ENCODE measurements at regions not wholly inside any gene's neighbourhood (a gene's known extent, or its start where the extent isn't known, plus 50 kb on each side); places are given as distances from the start of the nearest gene placed in this dataset.

DNA sequence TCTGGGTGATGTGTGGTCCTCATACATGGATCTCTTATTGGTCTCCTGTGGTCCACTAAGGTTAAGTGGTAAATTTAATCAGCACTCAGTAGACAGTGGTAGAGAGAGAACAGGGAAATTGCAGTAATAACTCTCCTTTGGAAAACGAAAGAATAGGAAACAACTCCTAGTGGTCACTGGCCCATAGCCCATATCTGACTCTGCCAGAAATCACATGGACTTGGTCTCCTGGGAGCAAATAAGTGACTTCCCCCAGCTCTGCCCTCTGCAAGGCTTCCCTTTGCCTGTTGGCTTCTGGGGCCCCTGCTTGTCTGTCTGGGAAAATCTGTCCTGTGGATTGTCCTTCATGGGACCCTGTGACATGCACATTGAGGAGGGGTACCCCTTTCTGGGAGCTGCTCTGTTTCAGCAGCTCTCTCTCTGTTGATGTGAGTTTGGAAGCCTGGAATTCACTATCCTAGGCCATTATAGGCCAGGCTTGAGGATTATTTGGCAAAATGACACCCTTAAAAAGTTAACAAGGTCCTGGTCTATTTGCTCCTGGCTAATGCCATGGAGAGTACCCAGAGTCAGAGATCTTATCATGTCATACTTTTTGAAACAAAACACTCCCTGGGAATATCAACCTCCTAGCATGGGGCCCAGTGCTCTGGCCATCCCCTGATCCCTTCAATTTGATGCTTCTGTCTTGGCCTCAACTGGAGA lies 58.0 kb upstream of the HNF1B start:
- Histone ChIP-seq H3K9ac (ENCODE audit: low read length) (no peak overlapping the region), H3K79me2 (ENCODE audit: insufficient read depth, low read length) (no peaks in the 10 kb centered on the region), H3K4me1 (ENCODE audit: insufficient read depth, low read length) (peaks cover 11% of the 10 kb centered on the region), H4K20me1 (ENCODE audit: insufficient read depth, low read length) (no peaks in the 10 kb centered on the region), H3K4me3 (ENCODE audit: insufficient read depth, low read depth, low read length) (no peak overlapping the region), H3K9me3 (ENCODE audit: insufficient read depth, low read depth, low read length) (peaks cover 3% of the 10 kb centered on the region), H3K36me3 (ENCODE audit: insufficient read depth, low read length) (no peaks in the 10 kb centered on the region), H2AFZ (ENCODE audit: low read depth, low read length) (no peak overlapping the region), H3K4me2 (ENCODE audit: low read length) (peak overlapping the region; percentile 48), H3K27me3 (ENCODE audit: insufficient read depth, low read length) (no peaks in the 10 kb centered on the region), H3K27ac (ENCODE audit: low read depth, low read length) (no peak overlapping the region)
- Mint-ChIP-seq H3K27me3 (ENCODE audit: low read depth, unreplicated experiment) (peaks cover 4% of the 10 kb centered on the region), H3K4me1 (ENCODE audit: low read depth, unreplicated experiment) (peaks cover 3% of the 10 kb centered on the region), H3K36me3 (ENCODE audit: low read depth, unreplicated experiment) (no peaks in the 10 kb centered on the region), H3K4me3 (ENCODE audit: unreplicated experiment) (no peak overlapping the region), H3K27ac (ENCODE audit: unreplicated experiment) (no peak overlapping the region), H3K9me3 (ENCODE audit: unreplicated experiment) (peaks cover 5% of the 10 kb centered on the region)
- peak; percentile 83 for DNase-seq (ENCODE audit: low read depth)
- TF ChIP-seq EZH2 (IDR thresholded peaks at IDR 0.05; ENCODE audit: insufficient read depth, low read length), result no peak
- TF ChIP-seq, protein P1, sequence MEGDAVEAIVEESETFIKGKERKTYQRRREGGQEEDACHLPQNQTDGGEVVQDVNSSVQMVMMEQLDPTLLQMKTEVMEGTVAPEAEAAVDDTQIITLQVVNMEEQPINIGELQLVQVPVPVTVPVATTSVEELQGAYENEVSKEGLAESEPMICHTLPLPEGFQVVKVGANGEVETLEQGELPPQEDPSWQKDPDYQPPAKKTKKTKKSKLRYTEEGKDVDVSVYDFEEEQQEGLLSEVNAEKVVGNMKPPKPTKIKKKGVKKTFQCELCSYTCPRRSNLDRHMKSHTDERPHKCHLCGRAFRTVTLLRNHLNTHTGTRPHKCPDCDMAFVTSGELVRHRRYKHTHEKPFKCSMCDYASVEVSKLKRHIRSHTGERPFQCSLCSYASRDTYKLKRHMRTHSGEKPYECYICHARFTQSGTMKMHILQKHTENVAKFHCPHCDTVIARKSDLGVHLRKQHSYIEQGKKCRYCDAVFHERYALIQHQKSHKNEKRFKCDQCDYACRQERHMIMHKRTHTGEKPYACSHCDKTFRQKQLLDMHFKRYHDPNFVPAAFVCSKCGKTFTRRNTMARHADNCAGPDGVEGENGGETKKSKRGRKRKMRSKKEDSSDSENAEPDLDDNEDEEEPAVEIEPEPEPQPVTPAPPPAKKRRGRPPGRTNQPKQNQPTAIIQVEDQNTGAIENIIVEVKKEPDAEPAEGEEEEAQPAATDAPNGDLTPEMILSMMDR (IDR thresholded peaks at IDR 0.05; ENCODE audit: insufficient read depth, low read depth, low read length), result no peak
- FAIRE-seq, result no peak

DNA sequence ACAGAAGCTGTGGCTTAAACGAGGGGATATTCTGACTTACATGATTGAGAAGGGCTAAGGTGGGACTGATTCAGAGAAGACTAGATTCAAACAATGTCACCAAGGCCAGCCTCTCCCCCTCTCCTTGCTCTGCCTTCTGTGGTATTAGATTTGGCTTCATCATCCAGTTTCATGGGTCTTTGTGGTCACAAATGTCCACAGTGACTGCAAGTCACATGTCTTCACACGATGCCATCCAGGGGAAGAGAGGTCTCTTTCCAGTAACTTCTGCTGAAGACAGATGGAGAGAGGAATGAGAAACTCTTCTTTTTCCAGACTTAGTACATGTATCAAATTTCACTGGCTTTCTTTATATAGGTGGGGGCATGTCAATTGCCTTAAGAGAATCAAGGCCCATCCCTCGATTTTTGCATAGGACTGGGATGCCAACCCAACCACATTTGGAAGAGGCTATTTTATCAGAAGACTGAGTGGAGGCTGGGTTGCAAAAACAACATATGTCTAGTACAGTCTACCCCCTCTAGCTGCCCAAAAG lies 57.3 kb upstream of the HNF1B start:
- Histone ChIP-seq H3K36me3 (ENCODE audit: insufficient read depth, low read length) (no peaks in the 10 kb centered on the region), H3K27me3 (ENCODE audit: insufficient read depth, low read length) (no peaks in the 10 kb centered on the region), H3K4me3 (ENCODE audit: insufficient read depth, low read depth, low read length) (no peak overlapping the region), H3K27ac (ENCODE audit: low read depth, low read length) (no peak overlapping the region), H3K79me2 (ENCODE audit: insufficient read depth, low read length) (no peaks in the 10 kb centered on the region), H2AFZ (ENCODE audit: low read depth, low read length) (no peak overlapping the region), H3K4me2 (ENCODE audit: low read length) (peak overlapping the region; percentile 48), H4K20me1 (ENCODE audit: insufficient read depth, low read length) (no peaks in the 10 kb centered on the region), H3K4me1 (ENCODE audit: insufficient read depth, low read length) (peaks cover 11% of the 10 kb centered on the region), H3K9ac (ENCODE audit: low read length) (no peak overlapping the region), H3K9me3 (ENCODE audit: insufficient read depth, low read depth, low read length) (peaks cover 3% of the 10 kb centered on the region)
- no peak for DNase-seq (ENCODE audit: low read depth)
- FAIRE-seq, result no peak
- H3K4me1 Mint-ChIP-seq (ENCODE audit: low read depth, unreplicated experiment), result peaks cover 3% of the 10 kb centered on the region
- peaks cover 4% of the 10 kb centered on the region for H3K27me3 Mint-ChIP-seq (ENCODE audit: low read depth, unreplicated experiment)
- no peak overlapping the region for H3K4me3 Mint-ChIP-seq (ENCODE audit: unreplicated experiment)
- no peak overlapping the region for H3K27ac Mint-ChIP-seq (ENCODE audit: unreplicated experiment)
- no peak for TF ChIP-seq EZH2 (IDR thresholded peaks at IDR 0.05; ENCODE audit: insufficient read depth, low read length)
- TF ChIP-seq, protein P1 (IDR thresholded peaks at IDR 0.05; ENCODE audit: insufficient read depth, low read depth, low read length), result no peak
- H3K36me3 Mint-ChIP-seq (ENCODE audit: low read depth, unreplicated experiment), result no peaks in the 10 kb centered on the region
- H3K9me3 Mint-ChIP-seq (ENCODE audit: unreplicated experiment), result peaks cover 5% of the 10 kb centered on the region

DNA sequence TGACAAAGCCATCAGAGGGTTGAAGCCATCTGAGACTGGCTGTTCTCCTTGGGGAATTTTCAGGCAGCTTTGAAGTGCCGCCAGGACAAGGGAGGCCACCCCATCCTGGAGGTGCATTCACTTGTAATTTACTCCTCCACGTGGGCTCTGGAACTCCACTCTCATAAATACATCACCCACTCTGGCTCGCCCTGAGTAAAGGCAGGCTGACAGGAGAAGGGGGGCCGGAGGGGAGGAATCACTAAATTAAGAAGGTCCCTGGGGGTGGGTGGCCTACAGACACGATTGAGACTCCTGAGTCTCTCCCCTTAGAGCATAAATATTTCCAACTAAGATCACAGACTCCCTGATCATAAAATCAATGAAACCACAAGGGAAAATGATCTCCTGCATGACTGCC lies 56.3 kb upstream of the HNF1B start:
- Mint-ChIP-seq H3K9me3 (ENCODE audit: unreplicated experiment) (peaks cover 5% of the 10 kb centered on the region), H3K4me3 (ENCODE audit: unreplicated experiment) (no peak overlapping the region), H3K36me3 (ENCODE audit: low read depth, unreplicated experiment) (no peaks in the 10 kb centered on the region), H3K4me1 (ENCODE audit: low read depth, unreplicated experiment) (peaks cover 3% of the 10 kb centered on the region), H3K27me3 (ENCODE audit: low read depth, unreplicated experiment) (peaks cover 4% of the 10 kb centered on the region), H3K27ac (ENCODE audit: unreplicated experiment) (no peak overlapping the region)
- no peak overlapping the region for H3K4me3 ChIP-seq (ENCODE audit: insufficient read depth, low read depth, low read length)
- H3K27ac ChIP-seq (ENCODE audit: low read depth, low read length), result no peak overlapping the region
- DNase-seq (ENCODE audit: low read depth), result no peak
- no peak overlapping the region for H2AFZ ChIP-seq (ENCODE audit: low read depth, low read length)
- H4K20me1 ChIP-seq (ENCODE audit: insufficient read depth, low read length), result no peaks in the 10 kb centered on the region
- TF ChIP-seq, protein P1 (IDR thresholded peaks at IDR 0.05; ENCODE audit: insufficient read depth, low read depth, low read length), result no peak
- TF ChIP-seq EZH2 (IDR thresholded peaks at IDR 0.05; ENCODE audit: insufficient read depth, low read length), result no peak
- no peak for FAIRE-seq
- H3K4me2 ChIP-seq (ENCODE audit: low read length), result no peak overlapping the region
- peaks cover 3% of the 10 kb centered on the region for H3K9me3 ChIP-seq (ENCODE audit: insufficient read depth, low read depth, low read length)
- no peaks in the 10 kb centered on the region for H3K79me2 ChIP-seq (ENCODE audit: insufficient read depth, low read length)
- no peaks in the 10 kb centered on the region for H3K27me3 ChIP-seq (ENCODE audit: insufficient read depth, low read length)
- no peak overlapping the region for H3K9ac ChIP-seq (ENCODE audit: low read length)
- no peaks in the 10 kb centered on the region for H3K36me3 ChIP-seq (ENCODE audit: insufficient read depth, low read length)
- H3K4me1 ChIP-seq (ENCODE audit: insufficient read depth, low read length), result peaks cover 11% of the 10 kb centered on the region

All from astrocyte (in vitro differentiated cells and primary cell).